ENCODE measurements at regions not wholly inside any gene's neighbourhood (a gene's known extent, or its start where the extent isn't known, plus 50 kb on each side); places are given as distances from the start of the nearest gene placed in this dataset.
"Not testable (repeated sequence)": the region's sequence is repeated elsewhere in the genome, so short reads cannot be mapped to it uniquely, and the experiment has no call there.

DNA sequence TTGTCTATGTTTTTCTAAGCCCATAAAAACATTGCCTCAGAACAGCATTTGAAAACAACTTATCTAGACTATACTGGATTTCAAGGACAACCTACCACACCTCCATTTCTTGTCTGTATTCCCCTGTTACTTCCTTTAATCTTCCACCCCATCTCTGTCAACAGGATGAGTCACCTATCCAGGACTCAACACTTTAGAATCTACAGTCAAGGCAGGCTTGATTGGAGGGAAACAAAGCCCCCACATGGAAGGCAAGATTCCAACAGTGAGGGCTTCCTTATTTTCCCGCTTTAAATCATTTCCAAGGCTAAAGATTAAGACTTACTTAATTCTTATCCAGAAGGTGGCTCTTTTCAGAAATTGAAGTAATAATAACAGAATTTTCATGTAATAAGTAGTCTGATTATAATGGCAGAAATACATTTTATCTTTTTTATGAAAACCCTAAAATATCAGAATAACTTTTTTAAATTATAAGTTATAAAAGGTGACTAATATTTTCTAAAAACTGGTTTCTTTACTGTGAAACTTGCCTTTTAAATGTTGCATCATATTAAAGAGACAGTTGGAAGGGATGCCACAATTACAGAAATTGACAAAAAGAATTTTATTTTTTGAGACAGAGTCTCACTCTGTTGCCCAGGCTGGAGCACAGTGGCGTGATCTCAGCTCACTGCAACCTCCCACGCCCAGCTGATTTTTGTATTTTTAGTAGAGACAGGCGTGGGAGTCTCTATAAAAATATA is 138.7 kb upstream of the CCDC150 start:
- no peak for DNase-seq

DNA sequence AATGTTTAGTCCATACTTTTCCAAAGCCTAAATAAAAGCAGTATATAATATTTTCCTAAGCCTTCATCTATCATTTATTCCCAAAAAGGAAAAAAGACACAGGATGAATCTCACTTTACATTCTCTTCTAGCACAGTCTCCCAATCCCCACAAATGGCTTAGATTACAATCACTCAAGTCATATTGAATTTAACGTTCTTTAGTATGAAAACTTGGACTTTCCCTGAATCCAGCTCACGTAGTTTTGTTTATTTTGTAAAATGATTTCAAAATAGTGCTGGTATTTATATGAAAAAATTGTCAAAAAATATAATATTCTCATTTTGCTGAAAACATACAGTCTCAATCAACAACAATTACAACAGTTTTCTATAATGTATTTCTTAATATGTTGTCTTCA is 137.7 kb upstream of the CCDC150 start:
- DNase-seq, result no peak

DNA sequence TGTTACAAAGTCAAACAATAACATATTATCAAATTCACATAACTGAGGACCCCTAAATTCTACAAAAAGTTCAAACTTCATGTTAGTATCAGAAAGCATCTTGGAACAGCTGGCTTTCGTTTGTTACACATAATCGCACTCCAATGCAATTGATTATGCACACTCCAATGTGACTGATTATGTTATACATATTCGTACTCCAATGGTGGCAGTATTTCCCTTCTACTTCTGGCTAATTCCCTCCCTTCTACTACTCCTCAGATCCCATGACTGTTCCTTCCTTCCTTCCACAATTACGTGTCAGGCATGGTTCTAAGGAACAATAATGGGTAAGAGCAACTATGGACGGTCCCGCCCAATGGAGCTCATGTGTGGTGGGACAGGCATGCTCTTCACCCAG is 137.1 kb upstream of the CCDC150 start:
- DNase-seq, result no peak

DNA sequence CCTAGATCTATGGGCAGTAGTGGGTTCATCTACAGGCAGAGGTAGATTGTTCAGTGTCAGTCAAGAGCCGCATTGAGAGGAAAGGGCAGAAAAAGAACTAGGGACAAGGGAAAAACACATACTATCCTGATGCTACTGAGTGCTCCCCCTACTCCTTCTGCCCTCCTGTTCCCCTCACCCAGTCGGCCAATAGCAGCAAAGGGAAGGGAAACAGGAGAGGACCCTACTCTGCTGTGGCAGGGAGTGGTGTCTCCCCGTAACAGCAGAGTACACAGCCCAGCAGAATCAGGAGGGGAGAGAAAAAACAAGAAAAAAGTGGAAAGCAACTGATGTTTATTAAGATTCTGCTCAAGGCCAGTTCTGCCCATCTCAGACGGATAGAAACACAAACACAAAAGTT is 136.1 kb upstream of the CCDC150 start:
- no peak for DNase-seq

DNA sequence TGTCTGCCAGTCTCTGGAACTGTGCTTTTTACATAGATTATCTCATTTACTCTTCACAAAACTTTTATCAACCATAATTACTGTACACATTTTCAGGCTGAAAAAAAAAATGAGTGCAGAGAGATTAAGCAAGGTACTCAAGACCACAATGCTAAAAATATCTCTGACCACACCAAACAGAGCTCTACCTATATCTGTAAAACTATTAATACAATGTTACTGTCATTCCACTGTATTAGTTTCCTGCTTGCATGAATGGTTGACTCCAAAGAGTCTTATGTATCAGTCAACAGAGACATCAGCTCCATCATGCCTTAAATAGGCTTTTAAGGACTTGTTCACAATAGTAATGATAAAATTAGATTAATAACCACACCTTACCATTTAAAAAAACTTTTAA is 134.7 kb upstream of the CCDC150 start:
- no peak for DNase-seq

DNA sequence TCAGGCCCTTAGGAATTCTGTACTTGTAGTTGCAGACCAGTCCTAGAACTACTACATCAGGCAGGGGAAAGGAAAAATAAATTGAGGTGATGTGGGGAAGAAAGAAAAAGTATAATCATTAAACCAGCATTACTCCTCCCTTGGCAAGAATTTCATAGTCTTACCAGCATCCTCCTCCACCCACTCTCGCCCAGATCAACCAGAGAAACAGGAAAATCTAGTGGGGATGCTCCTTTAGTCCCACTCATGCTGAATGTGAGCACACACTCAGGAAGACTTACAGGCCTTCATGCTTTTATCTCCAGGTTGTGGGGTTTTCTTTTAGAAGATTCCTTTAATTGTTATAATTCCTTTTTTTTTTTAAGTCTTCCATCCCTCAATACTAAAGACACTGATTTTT is 129.3 kb upstream of the CCDC150 start:
- no peak for DNase-seq

DNA sequence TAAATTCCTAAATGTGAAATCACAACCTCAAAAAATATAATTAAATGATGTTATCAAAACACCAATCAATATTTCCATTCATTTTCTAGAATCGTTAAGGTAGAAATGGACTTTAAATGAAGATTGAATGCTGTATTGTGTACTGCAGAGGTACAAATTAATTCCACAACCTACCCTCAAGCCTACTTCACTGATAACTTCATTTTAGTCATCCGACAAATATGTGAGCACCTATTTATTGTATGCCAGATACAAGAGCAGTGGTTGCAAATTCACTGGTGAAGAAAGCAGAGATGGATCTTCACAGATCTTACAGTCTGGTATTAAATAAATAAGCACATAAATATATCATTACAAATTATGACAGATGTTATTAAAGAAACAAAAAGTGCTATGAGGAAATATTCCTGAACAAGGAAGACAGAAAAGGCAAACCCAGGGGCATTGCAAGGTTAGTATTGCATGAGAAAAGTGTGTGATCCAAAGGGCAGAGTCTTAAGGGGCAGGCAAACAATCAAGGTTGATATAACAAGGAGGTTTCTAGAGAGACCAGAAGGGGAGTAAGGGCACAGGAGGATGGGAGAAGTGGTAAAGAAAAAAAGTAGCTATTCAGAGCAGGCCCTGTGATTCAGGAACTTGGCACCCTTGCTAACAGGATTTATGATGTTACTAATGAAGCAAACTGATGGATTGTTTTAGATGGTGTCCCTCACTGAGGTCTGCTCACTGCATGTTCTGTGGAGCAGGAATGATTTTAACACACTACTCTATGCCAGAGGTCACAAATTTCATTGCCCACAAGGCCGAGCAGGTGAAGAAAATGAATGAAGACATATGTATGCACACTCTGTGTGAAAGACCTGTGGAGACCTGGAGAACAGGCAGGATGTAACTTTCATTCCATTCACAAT is 128.0 kb upstream of the CCDC150 start:
- no peak for DNase-seq

DNA sequence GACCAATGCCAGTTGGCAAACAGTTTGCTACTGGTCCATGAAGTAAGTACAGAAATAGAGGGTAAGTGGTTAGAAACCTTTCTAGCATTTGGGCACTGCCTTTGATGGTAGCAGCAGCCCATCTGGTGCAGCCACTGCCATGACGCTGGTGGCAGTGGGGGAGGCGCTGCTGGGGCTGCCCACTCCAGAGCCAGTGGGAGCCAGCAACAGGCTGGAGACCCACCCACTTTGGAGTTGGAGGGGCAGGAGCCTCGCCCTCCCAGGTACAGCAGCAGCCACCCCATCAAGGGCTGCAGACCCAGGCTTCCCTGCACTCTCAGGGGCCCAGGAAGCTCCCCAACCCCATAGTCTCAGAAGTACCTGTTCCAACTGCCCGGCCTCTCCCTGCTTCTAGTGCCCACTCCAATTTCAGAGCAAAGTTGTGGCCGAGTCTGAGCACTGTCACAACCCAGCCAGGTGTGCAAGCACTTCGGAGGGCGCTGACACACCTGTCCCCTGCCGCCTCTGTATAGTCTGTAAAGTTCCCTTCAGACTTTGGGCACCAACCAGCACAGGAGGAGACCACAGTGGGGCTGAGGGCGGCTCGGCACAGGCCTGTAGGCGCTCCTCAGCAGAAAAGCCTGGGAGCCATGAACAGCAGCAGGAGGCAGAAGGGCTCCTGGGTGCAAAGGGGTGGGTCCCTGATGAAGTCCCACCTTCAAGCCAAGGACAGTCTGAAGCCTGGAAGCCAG is 125.6 kb upstream of the CCDC150 start:
- DNase-seq, result no peak

DNA sequence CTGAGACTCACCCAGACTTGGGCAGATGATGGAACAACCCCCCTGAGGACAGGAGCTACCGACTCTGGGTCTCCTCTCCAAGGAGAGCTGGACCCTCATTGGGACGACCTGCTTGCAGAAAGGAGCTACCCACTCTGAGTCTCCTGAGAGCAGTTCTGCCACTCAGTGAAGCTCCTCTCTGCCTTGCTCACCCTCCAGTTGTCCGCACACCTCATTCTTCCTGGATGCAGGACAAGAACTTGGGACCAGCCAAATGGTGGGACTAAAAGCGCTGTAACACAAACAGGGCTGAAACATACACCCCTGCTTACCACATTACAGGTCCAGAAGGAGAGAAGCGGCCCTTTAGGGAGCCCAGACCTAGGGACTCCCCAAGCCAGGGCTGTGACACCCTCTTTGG is 124.9 kb upstream of the CCDC150 start:
- DNase-seq, result no peak

DNA sequence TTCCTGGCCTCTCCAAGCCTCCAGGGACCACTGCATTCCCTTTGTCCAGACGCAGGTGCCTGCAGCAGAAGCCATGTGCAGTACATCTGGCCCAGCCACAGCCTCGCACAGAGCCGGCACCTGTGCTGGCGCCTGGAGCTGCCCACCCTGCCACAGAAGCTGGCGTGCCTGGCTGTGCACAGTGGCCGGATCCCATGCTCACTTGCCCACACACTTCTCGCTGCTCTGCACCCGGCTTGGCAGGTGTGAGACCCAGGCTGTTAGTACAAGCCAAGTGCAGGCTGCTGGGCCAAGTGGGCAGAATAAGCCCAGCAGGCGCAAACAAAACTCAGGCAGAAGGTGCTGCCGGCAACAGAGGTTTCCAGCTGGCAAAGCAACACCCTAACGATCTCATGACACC is 124.5 kb upstream of the CCDC150 start:
- DNase-seq, result no peak

DNA sequence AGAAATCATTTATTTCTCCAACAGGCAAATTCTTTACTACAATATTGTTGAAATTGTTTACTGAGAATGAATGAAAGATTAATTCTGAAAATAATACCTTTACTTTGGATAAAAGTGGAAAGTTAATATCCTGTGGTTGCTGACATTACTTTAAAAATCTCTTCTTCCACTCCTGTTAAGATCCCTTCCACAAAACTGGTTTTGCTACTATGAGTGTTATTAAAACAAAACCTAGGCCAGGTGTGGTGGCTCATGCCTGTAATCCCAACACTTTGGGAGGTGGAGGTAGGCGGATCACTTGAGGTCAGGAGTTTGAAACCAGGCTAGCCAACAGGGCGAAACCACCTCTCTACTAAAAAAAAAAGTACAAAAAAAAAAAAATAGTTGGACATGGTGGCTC is 123.9 kb upstream of the CCDC150 start:
- no peak for DNase-seq

DNA sequence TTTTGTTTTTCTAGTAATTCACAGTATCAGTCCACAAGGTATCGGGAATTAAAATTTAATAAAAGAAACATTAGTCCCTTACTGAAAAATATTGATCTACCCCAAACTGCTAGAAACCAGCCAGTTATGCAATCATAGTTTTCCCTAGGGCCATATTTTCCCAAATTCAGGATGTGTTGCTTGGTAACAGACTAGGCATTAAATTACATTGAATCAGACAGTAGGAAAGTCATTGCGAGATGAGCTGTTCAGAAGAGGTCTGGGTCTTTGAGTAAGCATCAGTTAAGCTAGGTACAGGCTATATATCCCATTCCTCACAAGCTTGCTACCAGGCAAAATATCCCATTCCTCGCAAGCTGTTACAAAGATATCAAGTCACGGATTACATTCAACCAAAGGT is 123.0 kb upstream of the CCDC150 start:
- no peak for DNase-seq

DNA sequence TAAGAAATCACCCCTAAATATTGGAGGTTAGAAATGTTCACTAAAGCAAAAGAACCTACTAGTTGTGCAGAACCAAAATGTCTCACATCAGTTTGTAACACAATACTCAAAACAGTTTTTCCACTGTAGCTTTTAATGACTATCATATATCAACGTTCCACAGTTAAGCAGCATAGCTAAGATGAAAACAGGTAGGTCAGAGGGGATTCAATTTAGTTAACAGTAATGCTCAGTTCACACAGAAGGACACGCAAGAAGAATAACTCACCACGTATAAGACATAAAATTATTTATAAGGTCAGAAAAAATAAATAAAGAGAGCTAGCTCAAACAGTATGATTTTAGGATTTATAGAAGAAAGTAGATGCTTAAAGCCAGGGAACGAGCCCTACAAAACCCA is 118.9 kb upstream of the CCDC150 start:
- no peak for DNase-seq

DNA sequence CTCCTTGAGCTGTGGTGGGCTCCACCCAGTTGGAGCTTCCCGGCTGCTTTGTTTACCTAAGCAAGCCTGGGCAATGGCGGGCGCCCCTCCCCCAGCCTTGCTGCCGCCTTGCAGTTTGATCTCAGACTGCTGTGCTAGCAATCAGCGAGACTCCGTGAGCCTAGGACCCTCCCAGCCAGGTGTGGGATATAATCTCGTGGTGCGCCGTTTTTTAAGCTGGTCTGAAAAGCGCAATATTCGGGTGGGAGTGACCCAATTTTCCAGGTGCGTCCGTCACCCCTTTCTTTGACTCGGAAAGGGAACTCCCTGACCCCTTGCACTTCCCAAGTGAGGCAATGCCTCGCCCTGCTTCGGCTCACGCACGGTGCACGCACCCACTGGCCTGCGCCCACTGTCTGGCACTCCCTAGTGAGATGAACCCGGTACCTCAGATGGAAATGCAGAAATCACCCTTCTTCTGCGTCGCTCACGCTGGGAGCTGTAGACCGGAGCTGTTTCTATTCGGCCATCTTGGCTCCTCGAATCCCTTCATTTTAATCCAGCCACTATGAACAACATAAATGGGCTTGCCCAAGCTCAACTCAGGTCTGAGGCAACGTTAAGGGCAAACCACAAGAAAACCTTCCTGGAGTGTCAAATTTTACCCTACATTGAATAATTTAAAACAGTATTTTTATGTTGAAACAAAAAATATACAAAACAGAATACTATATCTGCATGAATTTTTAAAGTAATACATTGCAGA is 112.4 kb upstream of the CCDC150 start:
- DNase-seq, result not testable (repeated sequence)

DNA sequence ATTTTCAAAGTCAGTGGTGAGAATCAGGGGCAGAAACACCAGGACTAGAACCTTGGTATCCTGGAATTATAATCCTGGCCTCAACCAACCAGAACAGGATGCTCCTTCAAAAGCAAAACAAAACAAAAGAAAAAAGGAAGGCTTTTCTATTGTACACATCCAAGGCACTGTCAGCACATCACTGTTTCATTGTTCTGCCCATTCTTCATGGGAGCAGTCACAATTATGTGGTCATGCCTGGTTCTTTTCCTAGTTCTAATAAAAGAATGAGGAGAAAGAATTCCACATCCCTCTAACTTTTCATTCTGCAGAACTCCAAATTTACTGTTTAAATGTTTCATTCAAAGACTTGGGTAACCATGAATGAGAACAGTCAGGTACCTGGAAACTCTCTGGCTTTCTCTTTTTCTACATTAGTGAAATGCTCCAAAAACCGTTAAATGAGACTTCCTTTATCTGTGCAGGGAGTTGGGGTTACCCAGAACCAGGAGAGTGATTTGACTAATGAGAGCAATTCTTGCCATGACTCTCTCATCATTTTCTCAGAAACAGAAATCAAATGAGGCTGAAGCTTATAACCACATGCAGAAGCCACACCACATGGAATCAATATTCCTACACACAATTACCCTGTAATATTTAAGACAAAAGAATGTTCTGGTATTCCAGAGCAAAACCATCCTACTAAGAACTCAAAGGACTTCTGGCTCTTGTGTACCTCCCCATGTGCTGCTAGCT is 110.9 kb upstream of the CCDC150 start:
- DNase-seq, result no peak

DNA sequence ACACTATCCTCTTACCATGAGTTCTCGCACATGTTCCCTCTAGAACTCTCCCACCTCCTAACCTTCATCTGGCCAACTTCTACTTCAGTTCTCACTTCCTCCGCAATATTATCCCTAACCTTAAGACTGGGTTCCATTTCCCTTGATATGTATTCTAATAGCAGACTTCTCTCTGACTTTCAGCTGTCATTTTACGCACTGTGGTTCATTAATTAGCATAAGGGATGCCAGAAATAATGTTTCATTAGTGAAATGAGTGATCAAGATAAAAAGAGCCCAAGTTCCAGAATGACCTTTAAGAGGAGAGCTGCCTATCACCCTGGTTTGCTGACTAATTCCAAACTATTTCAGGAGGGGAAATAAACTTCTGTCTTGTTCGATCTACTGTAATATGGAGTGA is 108.6 kb upstream of the CCDC150 start:
- no peak for DNase-seq

DNA sequence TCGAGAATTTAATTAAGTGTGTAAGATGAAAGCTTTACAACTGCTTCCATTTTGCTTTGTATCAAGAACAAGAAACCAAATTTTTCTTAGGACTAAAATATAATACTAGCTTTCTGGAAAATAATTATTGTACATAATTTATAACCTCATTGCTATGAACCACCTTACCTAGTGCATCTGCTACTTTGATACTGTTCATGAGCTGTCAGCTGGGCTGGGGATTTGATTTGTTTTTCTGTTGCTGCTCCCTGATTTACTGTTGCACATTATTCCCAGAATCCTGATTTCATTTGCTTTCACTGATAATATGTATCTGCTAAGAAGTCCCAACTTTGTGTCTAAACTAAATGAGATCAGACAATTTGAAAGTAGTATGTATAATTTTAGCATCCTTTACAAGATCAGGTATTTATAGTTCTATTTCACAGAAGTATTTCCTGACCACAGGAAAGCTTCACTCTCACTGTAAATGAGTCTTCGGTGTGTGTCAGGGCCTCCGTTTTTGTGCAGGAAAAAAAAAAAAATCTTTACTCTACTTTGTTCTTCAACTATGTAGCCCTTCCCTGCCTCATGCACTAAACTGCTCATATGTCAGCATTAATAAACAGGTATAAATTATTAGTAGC is 105.6 kb upstream of the CCDC150 start:
- DNase-seq, result no peak

DNA sequence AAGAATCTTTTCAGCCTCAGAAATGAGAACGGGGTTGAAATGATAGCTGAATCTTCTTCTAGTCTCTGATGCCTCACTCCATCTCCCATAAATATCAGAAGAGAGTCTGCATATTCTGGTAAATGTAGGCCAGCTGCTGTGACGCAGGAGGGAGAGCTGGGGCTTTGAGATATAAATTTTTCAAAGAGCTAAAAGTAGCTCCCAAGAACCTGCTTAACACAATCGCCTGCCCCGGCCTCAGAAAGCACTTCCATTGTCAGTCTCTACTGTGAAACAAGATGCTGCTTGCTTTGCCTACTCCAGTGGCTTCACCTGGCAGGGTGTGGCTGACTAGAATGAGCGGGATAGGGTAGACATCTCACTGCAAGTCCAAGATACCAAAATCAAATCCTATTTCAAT is 105.0 kb upstream of the CCDC150 start:
- no peak for DNase-seq

DNA sequence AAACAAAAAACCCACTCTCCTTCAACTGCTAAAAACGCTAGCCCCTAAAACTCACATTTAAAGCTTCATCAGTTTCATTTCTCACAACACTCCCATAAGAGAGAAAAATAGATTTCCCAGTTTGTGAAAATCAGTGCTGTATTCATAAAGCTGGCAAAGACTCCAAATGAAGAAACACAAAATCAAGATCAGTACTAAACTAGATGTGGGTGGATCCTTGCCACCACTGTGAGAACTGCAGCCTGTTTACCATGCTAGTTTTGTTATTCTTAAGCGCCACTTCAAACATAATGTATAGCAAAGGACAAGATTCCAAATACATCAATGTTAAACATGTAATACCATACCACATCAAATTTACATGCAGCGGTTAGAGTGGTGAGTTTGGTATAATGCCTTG is 104.5 kb upstream of the CCDC150 start:
- DNase-seq, result no peak

DNA sequence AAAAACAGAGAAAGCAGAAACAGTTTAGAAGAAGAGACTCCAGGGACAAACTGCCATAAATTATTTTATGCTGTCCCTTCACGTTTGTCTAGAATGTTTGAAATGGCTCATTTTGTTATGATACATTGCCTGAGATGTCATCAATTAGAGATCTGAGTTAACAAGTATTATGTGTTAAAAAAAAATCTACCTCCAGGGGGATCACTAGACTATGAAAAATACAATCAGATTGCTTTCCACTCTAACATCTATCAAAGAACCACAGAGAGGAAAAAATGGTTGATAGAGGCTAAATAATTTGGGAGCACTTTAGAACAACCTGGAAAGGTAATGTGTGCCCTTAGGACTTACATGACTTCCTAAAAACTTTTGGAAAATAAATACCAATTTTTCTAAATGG is 103.8 kb upstream of the CCDC150 start:
- no peak for DNase-seq

DNA sequence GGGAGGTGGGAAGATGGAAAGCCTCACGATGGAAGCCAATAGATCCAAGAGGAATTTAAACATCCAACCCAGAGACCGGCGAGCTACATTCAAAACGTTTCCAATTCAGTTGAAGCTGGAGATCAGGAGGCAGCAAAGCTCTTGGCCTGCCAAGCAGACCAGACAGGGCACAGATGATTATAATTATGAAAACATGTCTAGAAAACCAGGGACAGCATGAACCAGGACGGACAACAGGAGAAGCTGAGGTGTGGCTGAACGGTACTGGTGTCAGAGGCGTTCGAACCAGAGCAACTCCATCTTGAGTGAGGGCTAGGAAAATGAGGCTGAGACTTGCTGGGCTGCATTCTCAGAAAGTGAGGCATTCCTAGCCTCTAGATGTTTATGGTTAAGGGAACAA is 102.2 kb upstream of the CCDC150 start:
- DNase-seq, result no peak

DNA sequence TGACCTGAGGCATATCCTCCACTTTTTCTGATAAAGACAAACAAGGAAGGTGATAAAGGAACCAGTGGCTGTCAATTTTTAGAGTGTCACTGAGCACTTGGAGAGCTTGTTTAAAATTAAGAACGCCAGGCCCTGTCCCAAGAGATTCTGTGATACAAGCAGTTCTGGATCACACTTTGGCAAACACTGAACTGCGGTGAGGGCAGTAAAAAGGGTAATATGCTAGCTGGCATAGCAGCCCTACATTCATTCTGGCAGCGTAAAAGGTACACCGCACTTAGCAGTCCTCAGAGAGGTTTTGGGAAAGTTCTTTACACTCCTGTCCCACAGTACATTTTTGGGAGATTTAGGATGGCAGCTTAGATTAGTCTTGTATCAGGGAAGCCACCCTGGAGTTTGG is 101.3 kb upstream of the CCDC150 start:
- DNase-seq, result no peak

All from NCI-H2081 treated with DMSO at 0.1 percent for 48 hours (cell line).